Testis (tissue), 2 donors: ENCODE measurements at regions not wholly inside any gene's neighbourhood (a gene's known extent, or its start where the extent isn't known, plus 50 kb on each side); places are given as distances from the start of the nearest gene placed in this dataset.

ENCODE experiments used
- CTCF ChIP-seq, 3 experiments: fragments of 450-650 bp in 2 of 3; fragments of 200-600 bp in 1 of 3; sonication (generic) in 1 of 3; IDR thresholded peaks; one replicate each; pipeline ENCODE4 v1.5.1; 2016 to 2019; ENCODE audit warnings: antibody characterized with exemption in 3 of 3, mild to moderate bottlenecking in 2 of 3, moderate library complexity in 1 of 3
- POLR2A ChIP-seq: fragments of 450-650 bp; IDR thresholded peaks from one replicate; pipeline ENCODE4 v1.6.1; 2017; ENCODE audit warnings: antibody characterized with exemption, mild to moderate bottlenecking, moderate library complexity

- TF ChIP-seq CTCF (IDR thresholded peaks at IDR 0.05) (no peak), POLR2A (no peak)
Measured at GRCh38 chr1:117679868-117680267, 74.0 kb downstream of the TENT5C start.
